Neural crest cell (in vitro differentiated cells): ENCODE measurements at regions not wholly inside any gene's neighbourhood (a gene's known extent, or its start where the extent isn't known, plus 50 kb on each side); places are given as distances from the start of the nearest gene placed in this dataset.

Experiments
- DNase-seq: peaks from one replicate; pipeline ENCODE4 v3.0.0; 2021; ENCODE audit warnings: low read depth, mixed read lengths, low spot score
- H3K27ac Mint-ChIP-seq: one replicate; pipeline ENCODE4 v1.8.0; 2021; ENCODE audit warnings: mild to moderate bottlenecking, mixed read lengths; ENCODE audit not compliant: unreplicated experiment
- H3K27me3 Mint-ChIP-seq: 2 replicates; pipeline ENCODE4 v1.8.0; 2021; ENCODE audit warnings: low read depth, mild to moderate bottlenecking, mixed read lengths
- H3K36me3 Mint-ChIP-seq: 2 replicates; pipeline ENCODE4 v1.8.0; 2021; ENCODE audit warnings: low read depth, mild to moderate bottlenecking, mixed read lengths
- H3K4me1 Mint-ChIP-seq: 2 replicates; pipeline ENCODE4 v1.8.0; 2021; ENCODE audit warnings: mixed read lengths
- H3K4me3 Mint-ChIP-seq: one replicate; pipeline ENCODE4 v1.8.0; 2021; ENCODE audit warnings: mild to moderate bottlenecking, mixed read lengths
- H3K9me3 Mint-ChIP-seq: 2 replicates; pipeline ENCODE4 v1.8.0; 2021; ENCODE audit warnings: mixed read lengths
- TF ChIP-seq, protein P1 (sequence below): fragments of 200-600 bp; sonication (generic); conservative IDR thresholded peaks from 2 replicates; pipeline ENCODE4 v1.5.0; 2021; ENCODE audit warnings: antibody characterized with exemption, mild to moderate bottlenecking

DNA sequence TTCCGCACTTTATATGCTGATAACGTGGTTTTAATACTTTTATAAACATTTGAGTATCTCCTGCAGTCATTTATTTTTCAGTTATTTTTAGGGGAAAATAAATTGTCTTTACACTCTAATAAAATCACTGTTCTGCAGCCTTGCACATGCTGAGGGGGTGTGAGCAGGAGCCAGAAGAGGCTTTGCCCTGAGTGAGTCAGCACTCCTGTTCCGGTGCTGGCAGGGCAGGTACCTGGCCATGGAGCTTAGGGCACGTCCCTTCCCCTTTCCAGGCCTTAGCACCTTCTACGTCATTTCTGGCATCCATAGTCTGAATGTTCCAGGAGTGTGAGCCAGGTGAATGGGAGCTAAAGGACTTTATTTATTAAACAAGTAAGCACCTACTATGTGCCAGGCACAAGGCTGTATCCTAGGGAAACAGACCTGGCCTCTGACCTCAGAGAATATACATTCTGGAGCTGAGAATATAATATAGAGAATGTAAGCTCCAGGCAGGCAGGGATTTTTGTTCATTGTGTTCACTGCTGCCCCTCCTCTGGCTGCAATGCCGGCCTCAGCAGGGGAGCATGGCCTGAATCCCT is 402.9 kb downstream of the PTPRU start:
- H3K27me3 Mint-ChIP-seq, result no peaks in the 10 kb centered on the region
- H3K4me3 Mint-ChIP-seq, result no peak overlapping the region

DNA sequence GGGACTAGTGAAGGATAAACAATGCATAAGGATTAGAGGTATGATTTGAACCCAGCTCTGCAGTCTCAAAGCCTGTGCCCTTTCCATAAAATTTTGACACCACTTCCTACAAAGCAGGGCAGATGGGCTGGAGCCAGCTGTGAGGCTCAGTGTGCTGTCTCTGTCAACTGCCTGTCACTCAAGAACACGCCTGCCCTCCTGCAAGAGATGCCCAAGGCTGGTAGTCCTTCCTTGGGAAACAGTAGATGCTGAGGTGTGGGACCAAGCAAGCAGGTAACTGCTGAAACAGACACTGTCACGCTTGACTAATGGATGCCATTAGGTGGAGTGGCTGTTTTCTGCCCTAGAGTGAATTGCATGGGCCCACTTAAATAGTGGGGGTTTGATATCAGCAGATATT is 402.0 kb downstream of the PTPRU start:
- Mint-ChIP-seq H3K36me3 (no peaks in the 10 kb centered on the region), H3K27ac (no peak overlapping the region), H3K9me3 (no peaks in the 10 kb centered on the region), H3K4me1 (no peaks in the 10 kb centered on the region), H3K4me3 (no peak overlapping the region), H3K27me3 (no peaks in the 10 kb centered on the region)
- DNase-seq, result no peak
- TF ChIP-seq, protein P1, sequence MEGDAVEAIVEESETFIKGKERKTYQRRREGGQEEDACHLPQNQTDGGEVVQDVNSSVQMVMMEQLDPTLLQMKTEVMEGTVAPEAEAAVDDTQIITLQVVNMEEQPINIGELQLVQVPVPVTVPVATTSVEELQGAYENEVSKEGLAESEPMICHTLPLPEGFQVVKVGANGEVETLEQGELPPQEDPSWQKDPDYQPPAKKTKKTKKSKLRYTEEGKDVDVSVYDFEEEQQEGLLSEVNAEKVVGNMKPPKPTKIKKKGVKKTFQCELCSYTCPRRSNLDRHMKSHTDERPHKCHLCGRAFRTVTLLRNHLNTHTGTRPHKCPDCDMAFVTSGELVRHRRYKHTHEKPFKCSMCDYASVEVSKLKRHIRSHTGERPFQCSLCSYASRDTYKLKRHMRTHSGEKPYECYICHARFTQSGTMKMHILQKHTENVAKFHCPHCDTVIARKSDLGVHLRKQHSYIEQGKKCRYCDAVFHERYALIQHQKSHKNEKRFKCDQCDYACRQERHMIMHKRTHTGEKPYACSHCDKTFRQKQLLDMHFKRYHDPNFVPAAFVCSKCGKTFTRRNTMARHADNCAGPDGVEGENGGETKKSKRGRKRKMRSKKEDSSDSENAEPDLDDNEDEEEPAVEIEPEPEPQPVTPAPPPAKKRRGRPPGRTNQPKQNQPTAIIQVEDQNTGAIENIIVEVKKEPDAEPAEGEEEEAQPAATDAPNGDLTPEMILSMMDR, result no peak

More for the DNA sequence above, 402.9 kb downstream of the PTPRU start:
- Mint-ChIP-seq H3K36me3 (no peaks in the 10 kb centered on the region), H3K9me3 (no peaks in the 10 kb centered on the region), H3K27ac (peak overlapping the region; percentile 6), H3K4me1 (no peaks in the 10 kb centered on the region)
- TF ChIP-seq, protein P1, result no peak
- DNase-seq, result no peak

DNA sequence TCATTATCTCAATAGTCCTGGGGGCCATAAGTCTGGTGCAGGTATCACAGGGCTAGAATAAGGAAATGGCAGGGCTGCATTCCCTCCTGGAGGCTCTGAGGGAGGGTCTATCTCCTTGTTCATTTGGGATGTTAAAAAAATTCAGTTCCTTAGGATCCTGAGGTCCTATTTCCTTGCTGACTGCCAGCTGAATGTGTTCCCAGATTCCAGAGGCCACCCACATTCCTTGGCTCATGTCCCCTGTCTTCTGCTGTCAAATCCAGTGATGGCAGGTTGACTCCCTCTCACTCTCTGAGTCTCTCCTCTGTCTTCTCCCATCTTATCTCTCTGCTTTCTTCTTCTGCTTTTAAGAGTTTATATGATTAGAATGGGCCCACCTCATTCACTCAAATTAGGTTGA is 400.6 kb downstream of the PTPRU start:
- no peaks in the 10 kb centered on the region for H3K27me3 Mint-ChIP-seq
- DNase-seq, result no peak
- H3K36me3 Mint-ChIP-seq, result no peaks in the 10 kb centered on the region
- TF ChIP-seq, protein P1, result no peak
- H3K27ac Mint-ChIP-seq, result peak overlapping the region; percentile 8
- H3K4me3 Mint-ChIP-seq, result no peak overlapping the region
- H3K4me1 Mint-ChIP-seq, result no peaks in the 10 kb centered on the region
- no peaks in the 10 kb centered on the region for H3K9me3 Mint-ChIP-seq

DNA sequence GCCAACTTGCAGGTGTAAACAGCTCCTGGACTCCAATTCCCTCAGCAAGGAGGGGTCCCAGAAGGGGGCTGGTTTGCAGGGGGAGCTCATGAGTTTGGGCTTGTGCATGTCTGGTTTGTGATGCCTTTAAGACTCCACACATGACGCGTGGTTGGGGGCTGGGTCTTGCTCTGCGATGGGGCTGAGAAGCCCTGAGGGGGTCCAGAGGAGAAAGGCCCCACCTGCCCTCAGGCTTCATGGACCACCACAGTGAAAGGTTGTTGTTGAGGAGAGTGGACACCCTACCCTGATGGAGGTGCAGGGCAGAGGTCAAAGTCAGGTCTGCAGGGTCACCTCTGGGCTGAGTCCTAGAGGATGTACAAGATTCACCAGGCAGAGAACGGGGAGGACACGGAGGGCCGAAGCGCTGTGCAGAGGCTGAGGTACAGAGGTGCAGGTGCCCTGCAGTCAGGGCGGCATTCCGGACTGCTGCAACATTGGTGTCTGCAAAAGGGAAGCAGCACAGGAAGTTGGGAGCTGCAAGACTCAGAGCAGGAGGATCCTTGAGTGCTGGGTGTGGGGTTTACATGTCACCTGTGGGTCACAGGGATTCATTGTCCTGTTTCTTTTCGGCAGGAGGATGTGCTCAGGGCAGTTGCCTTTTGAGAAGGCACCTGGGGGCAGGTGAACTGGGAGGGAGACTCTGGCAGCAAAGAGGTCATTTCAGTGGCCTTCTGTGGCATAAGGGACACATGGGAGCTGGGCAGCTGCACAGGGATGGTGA is 399.4 kb downstream of the PTPRU start:
- no peak overlapping the region for H3K4me3 Mint-ChIP-seq
- H3K27ac Mint-ChIP-seq, result no peak overlapping the region
- no peaks in the 10 kb centered on the region for H3K4me1 Mint-ChIP-seq
- no peaks in the 10 kb centered on the region for H3K27me3 Mint-ChIP-seq
- H3K36me3 Mint-ChIP-seq, result no peaks in the 10 kb centered on the region
- DNase-seq, result no peak
- TF ChIP-seq, protein P1, result no peak
- H3K9me3 Mint-ChIP-seq, result no peaks in the 10 kb centered on the region

DNA sequence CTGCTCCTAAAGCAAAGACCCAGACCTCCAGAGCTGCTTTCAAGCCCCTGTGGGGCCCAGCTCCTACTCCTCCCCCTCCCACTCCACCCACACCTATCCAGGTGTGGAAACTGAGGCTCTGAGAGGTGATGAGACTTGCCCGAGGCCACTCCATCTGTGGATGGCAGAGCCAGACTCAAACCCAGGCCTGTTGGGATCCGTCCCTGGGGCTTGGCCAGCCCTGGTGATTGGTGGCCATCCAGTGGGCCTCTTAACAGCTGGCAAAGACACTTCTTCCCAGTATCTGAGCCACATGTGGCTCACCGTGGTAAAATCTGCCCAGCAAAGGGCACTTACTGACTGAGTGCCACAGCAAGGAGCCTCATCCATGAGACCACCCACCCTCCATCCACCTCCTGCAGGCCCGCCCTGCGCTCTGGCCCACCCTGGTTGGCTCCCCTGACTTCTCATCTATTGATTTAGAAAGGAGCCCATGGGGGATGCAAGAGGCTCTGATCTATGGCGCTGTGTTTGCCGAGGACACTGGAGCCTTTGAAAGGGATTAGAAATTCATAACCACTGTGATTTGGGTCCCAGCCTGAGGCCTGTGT is 398.5 kb downstream of the PTPRU start:
- H3K9me3 Mint-ChIP-seq, result no peaks in the 10 kb centered on the region
- no peak overlapping the region for H3K4me3 Mint-ChIP-seq
- no peak for DNase-seq
- H3K4me1 Mint-ChIP-seq, result no peaks in the 10 kb centered on the region
- H3K27me3 Mint-ChIP-seq, result no peaks in the 10 kb centered on the region
- no peak overlapping the region for H3K27ac Mint-ChIP-seq
- H3K36me3 Mint-ChIP-seq, result no peaks in the 10 kb centered on the region
- TF ChIP-seq, protein P1, result no peak
